ENCODE measurements at regions not wholly inside any gene's neighbourhood (a gene's known extent, or its start where the extent isn't known, plus 50 kb on each side); places are given as distances from the start of the nearest gene placed in this dataset.

- TF ChIP-seq POLR2A (IDR thresholded peaks at IDR 0.05; ENCODE audit: low read depth, low read length): no peak
- TF ChIP-seq POLR2AphosphoS5 (IDR thresholded peaks at IDR 0.05; ENCODE audit: low read depth, low read length): no peak
- no peak for TF ChIP-seq POU2F2 (IDR thresholded peaks at IDR 0.05; ENCODE audit: low read depth, low read length)
- no peak for TF ChIP-seq PAX5 (IDR thresholded peaks at IDR 0.05; ENCODE audit: insufficient read depth, low read length, severe bottlenecking)
- TF ChIP-seq SPI1 (IDR thresholded peaks at IDR 0.05; ENCODE audit: low read depth, low read length): no peak
Observed at GRCh38 chr21:16044676-16045075, 314.9 kb downstream of the USP25 start.
